ENCODE measurements at regions not wholly inside any gene's neighbourhood (a gene's known extent, or its start where the extent isn't known, plus 50 kb on each side); places are given as distances from the start of the nearest gene placed in this dataset.
A peak's percentile ranks its signal among the peaks of the same experiment; 100 is the strongest.

DNA sequence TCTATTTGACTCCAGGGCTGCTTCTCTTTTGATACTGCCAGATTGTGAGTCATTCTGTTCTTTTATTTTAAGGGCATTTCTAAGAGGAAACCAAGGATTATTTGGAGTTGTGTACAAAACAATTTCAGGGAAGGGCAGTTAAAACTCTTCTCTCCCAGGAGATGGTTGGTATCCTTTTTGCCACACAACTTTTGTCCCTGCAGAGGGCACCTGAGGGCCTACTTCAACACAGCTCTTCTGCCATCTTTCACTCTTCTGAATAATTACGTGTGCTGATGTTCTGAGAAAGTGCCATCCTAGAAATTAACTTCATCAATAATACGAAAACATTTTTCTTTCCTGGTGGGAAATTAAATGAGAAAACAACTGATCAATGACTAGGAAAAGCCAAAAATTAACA lies 75.7 kb upstream of the GADL1 start:
- dilution Hi-C loops (cut with HindIII; ENCODE audit: low sequenced_read_pairs, unreplicated experiment), result no loop called here
- H3K79me1 ChIP-seq (ENCODE audit: low read depth in 1 of 2, low read length in 2 of 2), result no peaks in the 10 kb centered on the region
- intact Hi-C loops (cut with micrococcal nuclease), result loop anchor here (5.0 kb wide), 1 partner anchor 162 kb away; no protein-coding TSS in a partner anchor
- no peaks in the 10 kb centered on the region for H3K4me1 ChIP-seq (ENCODE audit: control insufficient read depth, insufficient read depth, low read length)
- H2BK20ac ChIP-seq (ENCODE audit: low read depth, low read length), result no peak overlapping the region
- no peak overlapping the region for H2BK120ac ChIP-seq (ENCODE audit: low read depth, low read length)
- peaks cover 1% of the 10 kb centered on the region; the same call in 1 of the 2 replicates for H3K27me3 ChIP-seq (ENCODE audit: control insufficient read depth, insufficient read depth, low read length)
- no peak overlapping the region for H2AK9ac ChIP-seq (replicated peaks; ENCODE audit: low read depth, low read length, poor library complexity)
- no peak overlapping the region for H2BK5ac ChIP-seq (ENCODE audit: low read depth, low read length, poor library complexity, severe bottlenecking)
- H3K23ac ChIP-seq (ENCODE audit: low read depth, low read length), result no peak overlapping the region
- H4K91ac ChIP-seq (ENCODE audit: insufficient read depth, low read depth, low read length), result no peak overlapping the region
- no peaks in the 10 kb centered on the region for H3K36me3 ChIP-seq (ENCODE audit: control insufficient read depth, insufficient read depth, low read length)
- no peaks in the 10 kb centered on the region for H4K20me1 ChIP-seq (ENCODE audit: insufficient read depth, low read length)
- no peak overlapping the region for H3K14ac ChIP-seq (replicated peaks; ENCODE audit: low read depth, low read length)
- no peak overlapping the region for H3K4me2 ChIP-seq (ENCODE audit: low read depth, low read length)
- DNase-seq (no peak), ATAC-seq (ENCODE audit: low read depth) (no peak)
- ChIA-PET POLR2A (ENCODE audit: unreplicated experiment) (no interaction called here), CTCF (no interaction called here)
- no peak overlapping the region for H3K9ac ChIP-seq (ENCODE audit: low read depth, low read length)
- H3K9me3 ChIP-seq (ENCODE audit: control insufficient read depth, insufficient read depth, low read length), result no peaks in the 10 kb centered on the region
- TF ChIP-seq CTCF (conservative IDR thresholded peaks at IDR 0.05; ENCODE audit: low read depth, low read length) (peak; percentile 23; the same call in 1 of the 2 replicates), POLR2A (IDR thresholded peaks at IDR 0.05; ENCODE audit: low read depth, low read length) (no peak), RAD21 (IDR thresholded peaks at IDR 0.05; ENCODE audit: low read length) (peak; percentile 11; the same call in 1 of the 2 replicates)
- no peak overlapping the region for H3K4ac ChIP-seq (ENCODE audit: low read depth, low read length)
- no peak overlapping the region for H2AFZ ChIP-seq (replicated peaks; ENCODE audit: low read length, poor library complexity)
- no peak overlapping the region for H3K18ac ChIP-seq (ENCODE audit: low read depth, low read length)
- no peaks in the 10 kb centered on the region for H3K9me1 ChIP-seq (ENCODE audit: insufficient read depth, low read length)
- in situ Hi-C loops (cut with MboI; ENCODE audit: low sequenced_read_pairs), result no loop called here
- H3K4me3 ChIP-seq (ENCODE audit: insufficient read depth, low read depth, low read length), result no peak overlapping the region
- BruUV-seq (replicated peaks), result no TSS peak
- no peak overlapping the region for H3K56ac ChIP-seq (ENCODE audit: extremely low read depth, insufficient read depth, low read length)
- WGBS, 2 experiments (ENCODE audit: extremely low coverage in 2 of 2, insufficient read length in 1 of 2), result no CpG with 5 or more reads among the region's 2 CpGs
- H4K8ac ChIP-seq (ENCODE audit: low read depth in 2 of 2, low read length in 2 of 2), result no peak overlapping the region
- no peak overlapping the region for H3K27ac ChIP-seq (ENCODE audit: insufficient read depth, low read length)
- H2BK15ac ChIP-seq (ENCODE audit: low read depth, low read length), result no peak overlapping the region
- no peak overlapping the region for H2AK5ac ChIP-seq (ENCODE audit: low read depth, low read length)
- no peak overlapping the region for H4K5ac ChIP-seq (ENCODE audit: low read depth, low read length)

Measured in IMR-90 (cell line).